Neural progenitor cell (in vitro differentiated cells): ENCODE measurements at regions not wholly inside any gene's neighbourhood (a gene's known extent, or its start where the extent isn't known, plus 50 kb on each side); places are given as distances from the start of the nearest gene placed in this dataset.
A peak's percentile ranks its signal among the peaks of the same experiment; 100 is the strongest.

Experiments used
- DNase-seq: peaks from one replicate; pipeline ENCODE4 v3.0.0-alpha.2; 2016; ENCODE audit warnings: low spot score
- H2AFZ ChIP-seq: fragments of 200-600 bp; sonication (generic); replicated peaks from 2 replicates; pipeline ENCODE4 v1.6.1; 2016; ENCODE audit warnings: antibody characterized with exemption
- H3F3A ChIP-seq: fragments of 200-600 bp; sonication (generic); 2 replicates; pipeline ENCODE4 v1.6.1; 2016; ENCODE audit warnings: antibody characterized with exemption, low read depth
- H3K27ac ChIP-seq: fragments of 200-600 bp; sonication (generic); 2 replicates; pipeline ENCODE4 v1.5.1; 2016; ENCODE audit warnings: mild to moderate bottlenecking
- H3K27me3 ChIP-seq: fragments of 200-600 bp; sonication (generic); 2 replicates; pipeline ENCODE4 v1.6.1; 2016; ENCODE audit warnings: mild to moderate bottlenecking, moderate library complexity
- H3K36me3 ChIP-seq: fragments of 200-600 bp; sonication (generic); 2 replicates; pipeline ENCODE4 v1.5.1; 2016
- H3K4me1 ChIP-seq: fragments of 200-600 bp; sonication (generic); 2 replicates; pipeline ENCODE4 v1.6.1; 2016; ENCODE audit warnings: mixed run types
- H3K4me2 ChIP-seq: fragments of 200-600 bp; sonication (generic); 2 replicates; pipeline ENCODE4 v1.6.1; 2016
- H3K4me3 ChIP-seq: fragments of 200-600 bp; sonication (generic); 2 replicates; pipeline ENCODE4 v1.5.1; 2016
- H3K79me2 ChIP-seq: fragments of 200-600 bp; sonication (generic); 2 replicates; pipeline ENCODE4 v1.6.1; 2016; ENCODE audit warnings: low read depth
- H3K9ac ChIP-seq: fragments of 200-600 bp; sonication (generic); 2 replicates; pipeline ENCODE4 v1.6.1; 2016
- H3K9me3 ChIP-seq: fragments of 200-600 bp; sonication (generic); 2 replicates; pipeline ENCODE4 v1.5.1; 2016; ENCODE audit warnings: low read depth
- H4K20me1 ChIP-seq: fragments of 200-600 bp; sonication (generic); 2 replicates; pipeline ENCODE4 v1.6.1; 2016; ENCODE audit warnings: low read depth
- H3K27ac Mint-ChIP-seq: 3 replicates; pipeline ENCODE4 v1.8.0; 2021; ENCODE audit warnings: mixed read lengths
- H3K27me3 Mint-ChIP-seq: 2 replicates; pipeline ENCODE4 v1.8.0; 2022; ENCODE audit warnings: low read depth, mild to moderate bottlenecking, inconsistent platforms, moderate library complexity, mixed read lengths; ENCODE audit not compliant: insufficient read depth
- H3K36me3 Mint-ChIP-seq: 3 replicates; pipeline ENCODE4 v1.8.0; 2021; ENCODE audit warnings: mixed read lengths
- H3K4me1 Mint-ChIP-seq: 3 replicates; pipeline ENCODE4 v1.8.0; 2021; ENCODE audit warnings: mixed read lengths
- H3K4me3 Mint-ChIP-seq: 3 replicates; pipeline ENCODE4 v1.8.0; 2021; ENCODE audit warnings: mild to moderate bottlenecking, moderate library complexity, mixed read lengths
- H3K9me3 Mint-ChIP-seq: 3 replicates; pipeline ENCODE4 v1.8.0; 2020; ENCODE audit warnings: mixed read lengths
- CTCF ChIP-seq: fragments of 200-600 bp; sonication (generic); IDR thresholded peaks from 2 replicates; pipeline ENCODE4 v1.5.1; 2017; ENCODE audit warnings: antibody characterized with exemption, mild to moderate bottlenecking
- EZH2 ChIP-seq: fragments of 200-600 bp; sonication (generic); IDR thresholded peaks from 2 replicates; pipeline ENCODE4 v1.6.1; 2017; ENCODE audit warnings: antibody characterized with exemption, mild to moderate bottlenecking, moderate library complexity
- EZH2phosphoT487 ChIP-seq: fragments of 200-600 bp; sonication (generic); IDR thresholded peaks from 2 replicates; pipeline ENCODE4 v1.6.1; 2017; ENCODE audit warnings: antibody characterized with exemption

GRCh38 chr11:129287920-129288319 is 87.7 kb upstream of the BARX2 start:
- no peaks in the 10 kb centered on the region for H4K20me1 ChIP-seq
- H3K9me3 ChIP-seq: no peaks in the 10 kb centered on the region
- peaks cover 2% of the 10 kb centered on the region for H3K27me3 Mint-ChIP-seq
- TF ChIP-seq CTCF (no peak), EZH2phosphoT487 (no peak), EZH2 (no peak)
- H3K9ac ChIP-seq: no peak overlapping the region
- H3F3A ChIP-seq: peaks cover 9% of the 10 kb centered on the region
- no peak overlapping the region for H3K4me3 Mint-ChIP-seq
- H3K4me1 ChIP-seq: peaks cover 25% of the 10 kb centered on the region
- DNase-seq: no peak
- H3K9me3 Mint-ChIP-seq: no peaks in the 10 kb centered on the region
- H3K4me3 ChIP-seq: no peak overlapping the region
- no peaks in the 10 kb centered on the region for H3K27me3 ChIP-seq
- no peaks in the 10 kb centered on the region for H3K79me2 ChIP-seq
- H3K4me1 Mint-ChIP-seq: peaks cover 67% of the 10 kb centered on the region
- no peaks in the 10 kb centered on the region for H3K36me3 Mint-ChIP-seq
- H3K27ac Mint-ChIP-seq: no peak overlapping the region
- no peak overlapping the region for H2AFZ ChIP-seq
- H3K4me2 ChIP-seq: no peak overlapping the region
- no peaks in the 10 kb centered on the region for H3K36me3 ChIP-seq
- no peak overlapping the region for H3K27ac ChIP-seq

GRCh38 chr11:129286813-129287212 is 88.8 kb upstream of the BARX2 start:
- Mint-ChIP-seq H3K27ac (peak overlapping the region; percentile 44), H3K36me3 (no peaks in the 10 kb centered on the region), H3K4me1 (peaks cover 67% of the 10 kb centered on the region), H3K9me3 (no peaks in the 10 kb centered on the region), H3K4me3 (no peak overlapping the region), H3K27me3 (peaks cover 2% of the 10 kb centered on the region)
- H3F3A ChIP-seq: peaks cover 8% of the 10 kb centered on the region
- no peaks in the 10 kb centered on the region for H3K27me3 ChIP-seq
- H3K4me2 ChIP-seq: no peak overlapping the region
- H3K36me3 ChIP-seq: no peaks in the 10 kb centered on the region
- DNase-seq: no peak
- TF ChIP-seq EZH2phosphoT487 (no peak), EZH2 (no peak), CTCF (no peak)
- no peak overlapping the region for H3K4me3 ChIP-seq
- H3K4me1 ChIP-seq: peaks cover 27% of the 10 kb centered on the region
- H2AFZ ChIP-seq: no peak overlapping the region
- H3K9me3 ChIP-seq: no peaks in the 10 kb centered on the region
- H3K27ac ChIP-seq: no peak overlapping the region
- no peak overlapping the region for H3K9ac ChIP-seq
- no peaks in the 10 kb centered on the region for H4K20me1 ChIP-seq
- no peaks in the 10 kb centered on the region for H3K79me2 ChIP-seq

- H3K4me1 Mint-ChIP-seq: peaks cover 63% of the 10 kb centered on the region
- no peak for TF ChIP-seq EZH2
- TF ChIP-seq EZH2phosphoT487: no peak
- TF ChIP-seq CTCF: no peak
- H3K4me2 ChIP-seq: no peak overlapping the region
- no peaks in the 10 kb centered on the region for H3K9me3 ChIP-seq
- no peaks in the 10 kb centered on the region for H3K9me3 Mint-ChIP-seq
- no peaks in the 10 kb centered on the region for H3K27me3 Mint-ChIP-seq
- H3K79me2 ChIP-seq: no peaks in the 10 kb centered on the region
- no peaks in the 10 kb centered on the region for H3K36me3 Mint-ChIP-seq
- peaks cover 15% of the 10 kb centered on the region for H3K4me1 ChIP-seq
- H4K20me1 ChIP-seq: no peaks in the 10 kb centered on the region
- no peak overlapping the region for H3K4me3 Mint-ChIP-seq
- H3K4me3 ChIP-seq: no peak overlapping the region
- peaks cover 1% of the 10 kb centered on the region for H3F3A ChIP-seq
- H3K9ac ChIP-seq: no peak overlapping the region
- peaks cover 12% of the 10 kb centered on the region for H3K27me3 ChIP-seq
- H3K36me3 ChIP-seq: no peaks in the 10 kb centered on the region
- H3K27ac Mint-ChIP-seq: peak overlapping the region; percentile 36
- no peak for DNase-seq
- no peak overlapping the region for H3K27ac ChIP-seq
- H2AFZ ChIP-seq: no peak overlapping the region
Observed at GRCh38 chr11:129285402-129285786, 90.3 kb upstream of the BARX2 start.
